GM12873 (cell line): ENCODE measurements at regions not wholly inside any gene's neighbourhood (a gene's known extent, or its start where the extent isn't known, plus 50 kb on each side); places are given as distances from the start of the nearest gene placed in this dataset.

Source experiments
- TF ChIP-seq, protein P1 (sequence below): IDR thresholded peaks from 2 replicates; pipeline ENCODE4 v1.5.1; 2012; ENCODE audit warnings: low read depth, mild to moderate bottlenecking, moderate library complexity, low read length, control low read depth; ENCODE audit not compliant: insufficient read depth; ENCODE audit errors: missing control alignments

DNA sequence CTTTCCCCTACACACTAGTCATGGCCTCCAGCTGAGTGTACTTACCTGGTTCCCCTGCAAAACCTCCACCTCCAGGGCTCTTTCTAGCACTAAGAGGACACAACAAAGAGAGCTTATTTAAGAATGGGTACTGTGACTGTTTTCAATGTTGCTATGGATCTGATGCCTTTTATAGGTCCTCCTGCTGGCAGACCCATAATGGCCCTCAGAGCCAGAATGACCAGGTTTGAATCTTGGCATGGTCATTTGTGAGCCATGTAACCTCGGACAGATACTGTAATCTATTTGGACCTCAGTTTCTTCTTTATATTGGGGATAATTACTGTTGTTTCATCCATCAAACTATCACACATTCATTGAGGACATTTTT, 137.6 kb upstream of the USP24 start:
- TF ChIP-seq, protein P1, sequence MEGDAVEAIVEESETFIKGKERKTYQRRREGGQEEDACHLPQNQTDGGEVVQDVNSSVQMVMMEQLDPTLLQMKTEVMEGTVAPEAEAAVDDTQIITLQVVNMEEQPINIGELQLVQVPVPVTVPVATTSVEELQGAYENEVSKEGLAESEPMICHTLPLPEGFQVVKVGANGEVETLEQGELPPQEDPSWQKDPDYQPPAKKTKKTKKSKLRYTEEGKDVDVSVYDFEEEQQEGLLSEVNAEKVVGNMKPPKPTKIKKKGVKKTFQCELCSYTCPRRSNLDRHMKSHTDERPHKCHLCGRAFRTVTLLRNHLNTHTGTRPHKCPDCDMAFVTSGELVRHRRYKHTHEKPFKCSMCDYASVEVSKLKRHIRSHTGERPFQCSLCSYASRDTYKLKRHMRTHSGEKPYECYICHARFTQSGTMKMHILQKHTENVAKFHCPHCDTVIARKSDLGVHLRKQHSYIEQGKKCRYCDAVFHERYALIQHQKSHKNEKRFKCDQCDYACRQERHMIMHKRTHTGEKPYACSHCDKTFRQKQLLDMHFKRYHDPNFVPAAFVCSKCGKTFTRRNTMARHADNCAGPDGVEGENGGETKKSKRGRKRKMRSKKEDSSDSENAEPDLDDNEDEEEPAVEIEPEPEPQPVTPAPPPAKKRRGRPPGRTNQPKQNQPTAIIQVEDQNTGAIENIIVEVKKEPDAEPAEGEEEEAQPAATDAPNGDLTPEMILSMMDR = no peak

- TF ChIP-seq, protein P1 = no peak
Observed at GRCh38 chr1:55352080-55352810, 137.1 kb upstream of the USP24 start.

DNA sequence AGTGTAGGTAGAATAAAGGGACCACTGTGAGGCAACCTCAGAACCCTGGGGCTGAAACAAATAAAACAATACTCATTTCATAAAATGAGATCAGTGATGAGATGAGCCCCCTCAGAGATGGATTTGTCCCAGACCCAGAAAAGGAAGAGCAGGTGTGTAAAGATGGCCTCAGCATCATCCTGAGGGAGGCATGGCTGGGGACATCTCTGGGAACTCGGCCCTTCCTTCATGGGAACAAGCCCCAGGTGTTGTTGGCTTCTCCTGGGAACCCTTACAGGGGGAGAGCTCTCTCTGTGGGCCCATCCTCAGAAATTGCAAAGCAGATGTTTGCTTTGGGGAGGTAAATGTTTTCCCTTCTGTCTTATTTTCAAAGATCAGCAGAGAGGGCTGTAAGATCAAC, 133.2 kb upstream of the USP24 start:
- TF ChIP-seq, protein P1 = no peak

GRCh38 chr1:55347866-55348265, 132.7 kb upstream of the USP24 start:
- TF ChIP-seq, protein P1 = no peak

- TF ChIP-seq, protein P1 = no peak
Observed at GRCh38 chr1:55347041-55347440, 131.9 kb upstream of the USP24 start.

DNA sequence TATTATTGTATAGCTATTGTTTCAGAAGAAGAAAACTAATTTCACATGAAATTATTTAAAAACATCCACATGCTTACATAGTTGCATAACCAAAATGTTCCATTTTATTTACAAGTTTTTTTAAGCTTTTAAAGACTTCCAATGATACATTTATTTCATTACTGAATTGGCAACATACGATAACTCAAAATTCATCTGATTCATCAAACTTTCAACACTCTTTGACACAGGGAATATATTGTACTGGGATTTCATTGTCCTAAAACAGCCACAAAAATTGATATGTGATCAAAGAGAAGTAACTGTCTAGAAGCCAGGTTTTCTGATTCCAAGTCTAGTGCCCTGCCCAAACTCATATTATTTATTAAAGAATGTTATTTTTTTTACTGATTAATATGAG, 131.4 kb upstream of the USP24 start:
- TF ChIP-seq, protein P1 = no peak

DNA sequence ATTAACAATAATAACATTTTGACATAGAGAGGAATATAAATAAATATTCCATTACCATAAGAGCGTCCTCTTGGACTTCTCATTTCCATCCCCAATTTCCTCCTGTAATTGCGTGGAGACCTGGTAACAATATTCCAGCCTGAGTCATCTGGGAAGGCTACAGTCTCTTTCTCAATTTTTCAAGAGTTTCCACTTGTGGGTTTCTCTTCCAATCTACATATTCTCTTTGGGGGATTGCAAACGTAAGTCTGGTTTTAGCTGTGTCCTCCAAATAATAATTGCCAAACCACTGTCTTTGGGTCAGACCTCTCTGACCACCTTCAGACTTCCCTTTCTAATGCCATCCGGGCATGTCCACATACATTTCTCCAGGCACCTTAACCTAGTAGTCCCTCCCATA, 124.5 kb upstream of the USP24 start:
- TF ChIP-seq, protein P1 = no peak
